A549 (cell line): ENCODE measurements at regions not wholly inside any gene's neighbourhood (a gene's known extent, or its start where the extent isn't known, plus 50 kb on each side); places are given as distances from the start of the nearest gene placed in this dataset.

ENCODE experiments used
- ATAC-seq, 2 experiments: fragments of 200-7000 bp in 1 of 2; fragments of >200 bp in 1 of 2; cut with Nextera tagmentation in 1 of 2; cut with Tn5 transposase in 1 of 2; 3 replicates each; pipeline versions ENCODE4 v1.8.0 to v1.9.1; 2018 to 2020; ENCODE audit warnings: mild to moderate bottlenecking in 1 of 2, moderate library complexity in 1 of 2
- CTCF ChIA-PET: fragments of 300-600 bp; sonication (Branson Sonifier 250); formaldehyde crosslinking; extraction: SDS; loops from one replicate; lab custom pipeline; 2021; ENCODE audit warnings: antibody characterized with exemption, inconsistent platforms; lab: Yijun Ruan, JAX
- POLR2A ChIA-PET: fragments of 350-600 bp; formaldehyde crosslinking; extraction: SDS; loops from one replicate; lab custom pipeline; 2021; ENCODE audit warnings: antibody characterized with exemption, inconsistent platforms; lab: Yijun Ruan, JAX
- DNase-seq, 2 experiments: peaks; one replicate each; pipeline versions ENCODE4 v3.0.0 to v3.0.0-alpha.2; 2011 to 2016; ENCODE audit warnings: low read depth in 1 of 2, low spot score in 1 of 2
- FAIRE-seq: peaks from 2 replicates; lab custom pipeline; 2011; peaks lifted over from hg19 to GRCh38; lab: Jason Lieb, UNC
- H3K27ac ChIP-seq, 2 experiments: fragments of >200 bp; sonication (Bioruptor Twin); formaldehyde crosslinking; 3 replicates each; pipeline ENCODE4 v1.5.1; 2016 to 2017
- H3K4me1 ChIP-seq: fragments of >200 bp; sonication (Bioruptor Twin); formaldehyde crosslinking; 3 replicates; pipeline ENCODE4 v1.6.1; 2016
- H3K4me2 ChIP-seq: fragments of >200 bp; sonication (Bioruptor Twin); formaldehyde crosslinking; 3 replicates; pipeline ENCODE4 v1.6.1; 2016
- H3K4me3 ChIP-seq: fragments of >200 bp; sonication (Bioruptor Twin); formaldehyde crosslinking; 3 replicates; pipeline ENCODE4 v1.5.1; 2016
- H3K9me3 ChIP-seq: fragments of >200 bp; sonication (Bioruptor Twin); formaldehyde crosslinking; 3 replicates; pipeline ENCODE4 v1.6.1; 2016
- BHLHE40 ChIP-seq: IDR thresholded peaks from 2 replicates; pipeline ENCODE4 v1.6.1; 2012; ENCODE audit warnings: low read depth, low read length, inconsistent platforms
- CBX2 ChIP-seq: fragments of 200-600 bp; sonication (generic); IDR thresholded peaks from 2 replicates; pipeline ENCODE4 v1.6.1; 2016; ENCODE audit warnings: low read depth, mild to moderate bottlenecking, borderline replicate concordance
- E2F6 ChIP-seq: IDR thresholded peaks from 2 replicates; pipeline ENCODE4 v1.6.1; 2012; ENCODE audit warnings: low read depth, borderline replicate concordance
- EP300 ChIP-seq, 2 experiments: fragments of >200 bp; sonication (Bioruptor Twin); formaldehyde crosslinking; IDR thresholded peaks; 2 replicates in 1 of 2; 3 replicates in 1 of 2; pipeline ENCODE4 v1.6.1; 2016 to 2017
- FOSL2 ChIP-seq, 2 experiments: fragments of 450-650 bp in 1 of 2; fragments of >200 bp in 1 of 2; sonication (Bioruptor Twin) in 1 of 2; formaldehyde crosslinking; IDR thresholded peaks; 2 replicates each; pipeline versions ENCODE4 v1.5.0 to v1.6.1; 2016 to 2020; ENCODE audit warnings: mild to moderate bottlenecking in 1 of 2, moderate library complexity in 1 of 2
- HEYL ChIP-seq: fragments of 250-450 bp; sonication (Bioruptor Pico); IDR thresholded peaks from 2 replicates; pipeline ENCODE4 v1.8.0; 2021; ENCODE audit warnings: mild to moderate bottlenecking, moderate library complexity
- HOXB5 ChIP-seq: fragments of 250-450 bp; sonication (Bioruptor Pico); IDR thresholded peaks from 2 replicates; pipeline ENCODE4 v1.5.0; 2020; ENCODE audit warnings: mild to moderate bottlenecking, moderate library complexity
- JUNB ChIP-seq: fragments of >200 bp; sonication (Bioruptor Twin); formaldehyde crosslinking; IDR thresholded peaks from 2 replicates; pipeline ENCODE4 v1.6.1; 2016
- KDM5A ChIP-seq: fragments of 200-600 bp; sonication (generic); IDR thresholded peaks from 2 replicates; pipeline ENCODE4 v1.6.1; 2016; ENCODE audit warnings: antibody characterized with exemption, mild to moderate bottlenecking
- MAZ ChIP-seq: fragments of 150-350 bp; IDR thresholded peaks from 2 replicates; pipeline ENCODE4 v1.6.1; 2014; ENCODE audit warnings: antibody characterized with exemption, low read depth, low read length, borderline replicate concordance
- RNF2 ChIP-seq: fragments of 200-600 bp; sonication (generic); IDR thresholded peaks from 2 replicates; pipeline ENCODE4 v1.6.1; 2016; ENCODE audit warnings: low read depth, mild to moderate bottlenecking, antibody characterized with exemption, moderate library complexity, borderline replicate concordance
- TP53 ChIP-seq: fragments of 250-450 bp; sonication (Bioruptor Pico); IDR thresholded peaks from 2 replicates; pipeline ENCODE4 v1.5.0; 2021; ENCODE audit warnings: mild to moderate bottlenecking, moderate library complexity
- USF2 ChIP-seq: fragments of 450-650 bp; IDR thresholded peaks from 2 replicates; pipeline ENCODE4 v1.6.1; 2014; ENCODE audit warnings: antibody characterized with exemption
- ZNF302 ChIP-seq: fragments of 250-450 bp; sonication (Bioruptor Pico); IDR thresholded peaks from 2 replicates; pipeline ENCODE4 v1.9.0; 2021; ENCODE audit warnings: inconsistent platforms, mild to moderate bottlenecking, moderate library complexity
- WGBS: methylation state at CpG from one replicate; pipeline ENCODE4 v1.1.6; 2017; ENCODE audit errors: missing lambda C conversion rate; 5-methylcytosine and 5-hydroxymethylcytosine counted together
- TF ChIP-seq, protein P1 (sequence below): fragments of >200 bp; sonication (Bioruptor Twin); formaldehyde crosslinking; IDR thresholded peaks from 3 replicates; pipeline ENCODE4 v1.5.1; 2016
- TF ChIP-seq, protein P2 (sequence below): fragments of 150-350 bp; IDR thresholded peaks from 2 replicates; pipeline ENCODE4 v1.6.1; 2014; ENCODE audit warnings: low read depth, mild to moderate bottlenecking, low read length

DNA sequence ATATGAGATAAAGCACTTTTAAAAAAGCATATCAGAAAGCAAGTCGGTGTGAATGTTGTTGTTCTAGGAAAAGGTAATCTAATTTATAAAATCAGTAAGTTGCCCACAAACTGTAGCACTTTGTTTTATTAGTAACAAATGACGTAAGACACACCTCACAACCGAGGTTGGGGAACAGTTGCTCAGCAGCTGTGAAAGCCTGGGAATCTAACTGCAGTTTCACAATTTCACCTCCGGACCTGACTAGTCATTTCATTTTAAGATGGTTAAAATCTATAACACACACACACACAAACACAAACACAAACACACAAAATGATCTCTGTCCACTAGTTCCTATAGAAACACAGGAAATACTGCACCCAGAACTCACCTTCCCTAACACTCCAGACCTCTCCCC is 406.7 kb upstream of the NR2F2 start (continued):
- TF ChIP-seq, protein P1, sequence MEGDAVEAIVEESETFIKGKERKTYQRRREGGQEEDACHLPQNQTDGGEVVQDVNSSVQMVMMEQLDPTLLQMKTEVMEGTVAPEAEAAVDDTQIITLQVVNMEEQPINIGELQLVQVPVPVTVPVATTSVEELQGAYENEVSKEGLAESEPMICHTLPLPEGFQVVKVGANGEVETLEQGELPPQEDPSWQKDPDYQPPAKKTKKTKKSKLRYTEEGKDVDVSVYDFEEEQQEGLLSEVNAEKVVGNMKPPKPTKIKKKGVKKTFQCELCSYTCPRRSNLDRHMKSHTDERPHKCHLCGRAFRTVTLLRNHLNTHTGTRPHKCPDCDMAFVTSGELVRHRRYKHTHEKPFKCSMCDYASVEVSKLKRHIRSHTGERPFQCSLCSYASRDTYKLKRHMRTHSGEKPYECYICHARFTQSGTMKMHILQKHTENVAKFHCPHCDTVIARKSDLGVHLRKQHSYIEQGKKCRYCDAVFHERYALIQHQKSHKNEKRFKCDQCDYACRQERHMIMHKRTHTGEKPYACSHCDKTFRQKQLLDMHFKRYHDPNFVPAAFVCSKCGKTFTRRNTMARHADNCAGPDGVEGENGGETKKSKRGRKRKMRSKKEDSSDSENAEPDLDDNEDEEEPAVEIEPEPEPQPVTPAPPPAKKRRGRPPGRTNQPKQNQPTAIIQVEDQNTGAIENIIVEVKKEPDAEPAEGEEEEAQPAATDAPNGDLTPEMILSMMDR, result no peak
- no peak for TF ChIP-seq RNF2
- TF ChIP-seq HOXB5 (CRISPR knock-in tag), result no peak
- TF ChIP-seq, all 56 proteins: peak for 0

DNA sequence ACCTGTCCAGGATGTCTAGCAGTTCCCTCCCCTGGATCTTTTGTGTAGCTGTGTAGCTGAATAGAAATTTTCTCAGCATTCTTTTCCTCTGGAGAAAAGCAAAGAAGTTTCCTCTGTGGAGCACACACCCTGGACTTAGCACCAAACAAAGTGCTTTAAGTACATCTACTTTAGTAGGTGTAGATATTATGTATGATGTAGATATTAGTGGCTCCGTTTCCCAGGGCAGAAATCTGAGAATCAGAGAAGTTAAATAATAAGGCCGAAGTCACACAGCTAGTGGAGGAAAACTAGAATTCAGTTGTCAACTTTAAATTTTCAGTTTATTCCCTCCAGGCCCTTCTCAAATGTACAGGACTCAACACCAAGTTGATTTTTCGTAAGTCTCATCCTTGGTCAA is 401.7 kb upstream of the NR2F2 start:
- ATAC-seq (no peak), DNase-seq (no peak), FAIRE-seq (no peak)
- H3K27ac ChIP-seq, result no peak overlapping the region
- ChIA-PET CTCF (interaction anchor here (0.8 to 0.9 kb wide), 2 partner anchors 10 to 62 kb away, joined by 3 read pairs; no protein-coding TSS in a partner anchor), POLR2A (no interaction called here)
- no peaks in the 10 kb centered on the region for H3K9me3 ChIP-seq
- WGBS, result 68% methylated on average over 3 of the region's 3 CpGs
- no peak overlapping the region for H3K4me2 ChIP-seq
- H3K4me1 ChIP-seq, result no peaks in the 10 kb centered on the region
- no peak overlapping the region for H3K4me3 ChIP-seq
- TF ChIP-seq BHLHE40, result no peak
- no peak for TF ChIP-seq MAZ
- no peak for TF ChIP-seq HEYL
- TF ChIP-seq, protein P2, sequence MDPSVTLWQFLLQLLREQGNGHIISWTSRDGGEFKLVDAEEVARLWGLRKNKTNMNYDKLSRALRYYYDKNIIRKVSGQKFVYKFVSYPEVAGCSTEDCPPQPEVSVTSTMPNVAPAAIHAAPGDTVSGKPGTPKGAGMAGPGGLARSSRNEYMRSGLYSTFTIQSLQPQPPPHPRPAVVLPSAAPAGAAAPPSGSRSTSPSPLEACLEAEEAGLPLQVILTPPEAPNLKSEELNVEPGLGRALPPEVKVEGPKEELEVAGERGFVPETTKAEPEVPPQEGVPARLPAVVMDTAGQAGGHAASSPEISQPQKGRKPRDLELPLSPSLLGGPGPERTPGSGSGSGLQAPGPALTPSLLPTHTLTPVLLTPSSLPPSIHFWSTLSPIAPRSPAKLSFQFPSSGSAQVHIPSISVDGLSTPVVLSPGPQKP, result no peak
- TF ChIP-seq TP53 (CRISPR knock-in tag), result no peak
- TF ChIP-seq FOSL2 (IDR thresholded peaks at IDR 0.05), result no peak
- TF ChIP-seq FOSL2 (CRISPR knock-in tag; IDR thresholded peaks at IDR 0.05), result no peak

GRCh38 chr15:95929232-95929846 is 401.2 kb upstream of the NR2F2 start:
- H3K27ac ChIP-seq, result no peak overlapping the region
- 56% methylated on average over 7 of the region's 7 CpGs for WGBS
- no peak for ATAC-seq
- no peak overlapping the region for H3K4me3 ChIP-seq
- no peak for DNase-seq
- no peaks in the 10 kb centered on the region for H3K4me1 ChIP-seq
- POLR2A ChIA-PET, result no interaction called here
- H3K9me3 ChIP-seq, result no peaks in the 10 kb centered on the region
- no peak for FAIRE-seq
- H3K4me2 ChIP-seq, result no peak overlapping the region
- CTCF ChIA-PET, result interaction anchor here (0.8 to 0.9 kb wide), 2 partner anchors 10 to 62 kb away, joined by 3 read pairs; no protein-coding TSS in a partner anchor
- TF ChIP-seq CBX2, result no peak
- TF ChIP-seq USF2, result no peak
- TF ChIP-seq EP300 (IDR thresholded peaks at IDR 0.05), result no peak
- TF ChIP-seq KDM5A, result no peak
- TF ChIP-seq E2F6, result no peak
- TF ChIP-seq JUNB, result no peak
- no peak for TF ChIP-seq ZNF302
